ENCODE measurements at regions not wholly inside any gene's neighbourhood (a gene's known extent, or its start where the extent isn't known, plus 50 kb on each side); places are given as distances from the start of the nearest gene placed in this dataset.
"Not testable (repeated sequence)": the region's sequence is repeated elsewhere in the genome, so short reads cannot be mapped to it uniquely, and the experiment has no call there.

- Mint-ChIP-seq H3K27me3 (peaks cover 8% of the 10 kb centered on the region), H3K36me3 (no peaks in the 10 kb centered on the region), H3K27ac (no peak overlapping the region), H3K9me3 (peaks cover 23% of the 10 kb centered on the region), H3K4me3 (no peak overlapping the region), H3K4me1 (no peaks in the 10 kb centered on the region)
- no peak for ATAC-seq
These were observed 112.8 kb upstream of the IRX4 start for GRCh38 chr5:1995491-1995890.

- Mint-ChIP-seq H3K4me3 (no peak overlapping the region), H3K27ac (no peak overlapping the region), H3K36me3 (peaks cover 8% of the 10 kb centered on the region), H3K27me3 (peaks cover 35% of the 10 kb centered on the region), H3K9me3 (peaks cover 23% of the 10 kb centered on the region), H3K4me1 (no peaks in the 10 kb centered on the region)
- ATAC-seq: no peak
These were observed 104.7 kb upstream of the IRX4 start for GRCh38 chr5:1987471-1987870.

- peaks cover 20% of the 10 kb centered on the region for H3K9me3 Mint-ChIP-seq
These were observed 103.1 kb upstream of the IRX4 start for GRCh38 chr5:1985781-1986180.

GRCh38 chr5:1983919-1984695, 101.4 kb upstream of the IRX4 start:
- H3K4me1 Mint-ChIP-seq: no peaks in the 10 kb centered on the region
- no peaks in the 10 kb centered on the region for H3K36me3 Mint-ChIP-seq
- H3K4me3 Mint-ChIP-seq: no peak overlapping the region
- H3K9me3 Mint-ChIP-seq: peaks cover 14% of the 10 kb centered on the region
- H3K27me3 Mint-ChIP-seq: peaks cover 25% of the 10 kb centered on the region
- no peak for ATAC-seq
- H3K27ac Mint-ChIP-seq: no peak overlapping the region

More at GRCh38 chr5:1985781-1986180, 103.1 kb upstream of the IRX4 start:
- ATAC-seq: no peak
- Mint-ChIP-seq H3K27me3 (peaks cover 35% of the 10 kb centered on the region), H3K4me1 (no peaks in the 10 kb centered on the region), H3K4me3 (no peak overlapping the region), H3K27ac (no peak overlapping the region), H3K36me3 (peaks cover 8% of the 10 kb centered on the region)

- Mint-ChIP-seq H3K9me3 (peaks cover 11% of the 10 kb centered on the region), H3K4me1 (no peaks in the 10 kb centered on the region), H3K36me3 (no peaks in the 10 kb centered on the region), H3K4me3 (no peak overlapping the region), H3K27ac (no peak overlapping the region), H3K27me3 (peaks cover 23% of the 10 kb centered on the region)
- no peak for ATAC-seq
These were observed 100.7 kb upstream of the IRX4 start for GRCh38 chr5:1983401-1983800.

- H3K9me3 Mint-ChIP-seq, ATAC-seq, H3K27ac Mint-ChIP-seq, H3K36me3 Mint-ChIP-seq, H3K4me3 Mint-ChIP-seq, H3K4me1 Mint-ChIP-seq: not testable (repeated sequence)
- peaks cover 17% of the 10 kb centered on the region for H3K27me3 Mint-ChIP-seq
These were observed 99.8 kb upstream of the IRX4 start for GRCh38 chr5:1982561-1982960.

- Mint-ChIP-seq H3K27me3 (peaks cover 27% of the 10 kb centered on the region), H3K36me3 (no peaks in the 10 kb centered on the region), H3K4me3 (no peak overlapping the region), H3K4me1 (no peaks in the 10 kb centered on the region), H3K9me3 (no peaks in the 10 kb centered on the region), H3K27ac (no peak overlapping the region)
- no peak for ATAC-seq
These were observed 93.4 kb upstream of the IRX4 start for GRCh38 chr5:1975898-1976765.

GRCh38 chr5:1975406-1975715, 92.6 kb upstream of the IRX4 start:
- peaks cover 27% of the 10 kb centered on the region for H3K27me3 Mint-ChIP-seq
- H3K27ac Mint-ChIP-seq: no peak overlapping the region
- H3K9me3 Mint-ChIP-seq: no peaks in the 10 kb centered on the region
- no peak overlapping the region for H3K4me3 Mint-ChIP-seq
- H3K36me3 Mint-ChIP-seq: no peaks in the 10 kb centered on the region
- no peak for ATAC-seq
- no peaks in the 10 kb centered on the region for H3K4me1 Mint-ChIP-seq

GRCh38 chr5:1974501-1975405, 92.0 kb upstream of the IRX4 start:
- peaks cover 27% of the 10 kb centered on the region for H3K27me3 Mint-ChIP-seq
- H3K9me3 Mint-ChIP-seq: no peaks in the 10 kb centered on the region
- no peaks in the 10 kb centered on the region for H3K36me3 Mint-ChIP-seq
- no peak overlapping the region for H3K27ac Mint-ChIP-seq
- no peak overlapping the region for H3K4me3 Mint-ChIP-seq
- no peaks in the 10 kb centered on the region for H3K4me1 Mint-ChIP-seq
- no peak for ATAC-seq

GRCh38 chr5:1974081-1974480, 91.4 kb upstream of the IRX4 start:
- no peaks in the 10 kb centered on the region for H3K4me1 Mint-ChIP-seq
- no peak for ATAC-seq
- no peak overlapping the region for H3K4me3 Mint-ChIP-seq
- no peaks in the 10 kb centered on the region for H3K36me3 Mint-ChIP-seq
- H3K27me3 Mint-ChIP-seq: peaks cover 27% of the 10 kb centered on the region
- no peaks in the 10 kb centered on the region for H3K9me3 Mint-ChIP-seq
- no peak overlapping the region for H3K27ac Mint-ChIP-seq

GRCh38 chr5:1973391-1974013, 90.8 kb upstream of the IRX4 start:
- Mint-ChIP-seq H3K9me3 (no peaks in the 10 kb centered on the region), H3K36me3 (no peaks in the 10 kb centered on the region), H3K27ac (no peak overlapping the region), H3K4me1 (no peaks in the 10 kb centered on the region), H3K27me3 (peaks cover 27% of the 10 kb centered on the region), H3K4me3 (no peak overlapping the region)
- no peak for ATAC-seq

GRCh38 chr5:1971944-1972343, 89.2 kb upstream of the IRX4 start:
- no peak for ATAC-seq
- H3K27ac Mint-ChIP-seq: no peak overlapping the region
- no peaks in the 10 kb centered on the region for H3K36me3 Mint-ChIP-seq
- peaks cover 23% of the 10 kb centered on the region for H3K27me3 Mint-ChIP-seq
- no peaks in the 10 kb centered on the region for H3K4me1 Mint-ChIP-seq
- H3K9me3 Mint-ChIP-seq: no peaks in the 10 kb centered on the region
- H3K4me3 Mint-ChIP-seq: no peak overlapping the region

- H3K27me3 Mint-ChIP-seq: peaks cover 9% of the 10 kb centered on the region
- H3K9me3 Mint-ChIP-seq: no peaks in the 10 kb centered on the region
- no peak for ATAC-seq
- no peak overlapping the region for H3K4me3 Mint-ChIP-seq
- H3K27ac Mint-ChIP-seq: no peak overlapping the region
- no peaks in the 10 kb centered on the region for H3K4me1 Mint-ChIP-seq
- H3K36me3 Mint-ChIP-seq: no peaks in the 10 kb centered on the region
These were observed 85.0 kb upstream of the IRX4 start for GRCh38 chr5:1967736-1968135.

GRCh38 chr5:1966461-1966860, 83.7 kb upstream of the IRX4 start:
- H3K27ac Mint-ChIP-seq: no peak overlapping the region
- H3K27me3 Mint-ChIP-seq: no peaks in the 10 kb centered on the region
- H3K4me3 Mint-ChIP-seq: no peak overlapping the region
- H3K9me3 Mint-ChIP-seq: no peaks in the 10 kb centered on the region
- no peaks in the 10 kb centered on the region for H3K4me1 Mint-ChIP-seq
- no peaks in the 10 kb centered on the region for H3K36me3 Mint-ChIP-seq
- no peak for ATAC-seq

GRCh38 chr5:1965925-1966324, 83.2 kb upstream of the IRX4 start:
- Mint-ChIP-seq H3K27ac (no peak overlapping the region), H3K27me3 (no peaks in the 10 kb centered on the region), H3K9me3 (no peaks in the 10 kb centered on the region), H3K4me3 (no peak overlapping the region), H3K36me3 (no peaks in the 10 kb centered on the region), H3K4me1 (no peaks in the 10 kb centered on the region)
- ATAC-seq: no peak
